ENCODE measurements at regions not wholly inside any gene's neighbourhood (a gene's known extent, or its start where the extent isn't known, plus 50 kb on each side); places are given as distances from the start of the nearest gene placed in this dataset.

DNA sequence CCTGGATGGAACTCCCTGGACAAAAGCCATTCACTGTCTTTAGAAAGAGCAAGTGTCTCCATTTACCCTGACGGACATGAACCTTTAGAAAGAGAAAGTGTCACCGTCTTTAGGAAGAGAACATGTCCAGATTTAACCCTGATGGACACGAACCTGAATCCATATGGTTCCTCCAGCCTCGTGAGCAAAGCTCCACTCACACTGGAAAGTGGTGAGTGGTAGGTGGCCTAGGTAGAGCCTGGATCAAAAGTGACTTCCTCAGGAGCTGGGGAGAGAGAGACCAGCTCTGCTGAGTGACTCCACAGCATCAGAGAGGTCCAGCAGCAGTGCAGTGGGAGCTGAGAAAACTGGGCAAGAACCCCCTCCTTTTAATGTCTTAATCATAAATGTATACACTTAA, 59.8 kb upstream of the IRS2 start:
- DNase-seq, result no peak

DNA sequence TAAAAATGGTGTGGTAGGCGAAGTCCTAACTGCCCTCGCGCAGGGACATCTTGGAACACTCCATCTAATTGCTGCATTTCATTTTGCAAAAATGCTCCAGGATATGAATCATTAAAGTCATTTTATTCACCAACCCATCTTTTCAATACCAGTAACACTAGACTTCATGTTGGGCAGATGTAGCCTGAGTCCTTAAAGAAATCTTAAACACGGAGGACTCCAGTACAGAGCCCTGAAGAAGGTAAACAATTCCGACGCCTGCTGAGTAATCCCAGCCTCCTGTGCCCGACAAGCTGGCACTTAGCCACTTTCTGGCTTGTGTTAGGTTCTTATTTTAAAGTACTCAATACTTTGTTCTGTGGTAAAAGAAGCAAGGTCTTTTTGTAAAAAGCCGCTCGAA, 58.0 kb upstream of the IRS2 start:
- no peak for DNase-seq

GRCh38 chr13:109843695-109844094, 57.3 kb upstream of the IRS2 start:
- DNase-seq, result no peak

GRCh38 chr13:109842212-109842920, 56.0 kb upstream of the IRS2 start:
- no peak for DNase-seq

DNA sequence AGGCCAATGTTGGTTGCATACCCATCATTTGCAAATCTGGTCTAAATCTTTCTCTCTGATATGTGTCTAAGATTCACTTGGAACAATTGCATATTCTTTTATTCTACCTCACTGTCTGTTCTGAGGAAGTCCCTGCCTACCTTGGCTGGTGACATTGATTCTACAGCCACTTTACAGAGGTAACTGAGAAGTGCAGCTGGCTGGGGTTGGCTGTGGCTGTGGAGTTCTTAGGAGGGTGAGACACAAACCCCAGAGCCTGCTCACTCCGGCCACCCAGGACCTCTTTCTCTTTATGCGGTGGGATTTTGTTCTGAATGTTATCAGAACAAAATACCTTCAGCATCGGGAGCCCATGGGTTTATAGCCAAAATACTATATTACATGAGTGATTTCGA, 54.5 kb upstream of the IRS2 start:
- DNase-seq, result no peak

- no peak for DNase-seq
These were observed 54.0 kb upstream of the IRS2 start for GRCh38 chr13:109840201-109840892.

DNA sequence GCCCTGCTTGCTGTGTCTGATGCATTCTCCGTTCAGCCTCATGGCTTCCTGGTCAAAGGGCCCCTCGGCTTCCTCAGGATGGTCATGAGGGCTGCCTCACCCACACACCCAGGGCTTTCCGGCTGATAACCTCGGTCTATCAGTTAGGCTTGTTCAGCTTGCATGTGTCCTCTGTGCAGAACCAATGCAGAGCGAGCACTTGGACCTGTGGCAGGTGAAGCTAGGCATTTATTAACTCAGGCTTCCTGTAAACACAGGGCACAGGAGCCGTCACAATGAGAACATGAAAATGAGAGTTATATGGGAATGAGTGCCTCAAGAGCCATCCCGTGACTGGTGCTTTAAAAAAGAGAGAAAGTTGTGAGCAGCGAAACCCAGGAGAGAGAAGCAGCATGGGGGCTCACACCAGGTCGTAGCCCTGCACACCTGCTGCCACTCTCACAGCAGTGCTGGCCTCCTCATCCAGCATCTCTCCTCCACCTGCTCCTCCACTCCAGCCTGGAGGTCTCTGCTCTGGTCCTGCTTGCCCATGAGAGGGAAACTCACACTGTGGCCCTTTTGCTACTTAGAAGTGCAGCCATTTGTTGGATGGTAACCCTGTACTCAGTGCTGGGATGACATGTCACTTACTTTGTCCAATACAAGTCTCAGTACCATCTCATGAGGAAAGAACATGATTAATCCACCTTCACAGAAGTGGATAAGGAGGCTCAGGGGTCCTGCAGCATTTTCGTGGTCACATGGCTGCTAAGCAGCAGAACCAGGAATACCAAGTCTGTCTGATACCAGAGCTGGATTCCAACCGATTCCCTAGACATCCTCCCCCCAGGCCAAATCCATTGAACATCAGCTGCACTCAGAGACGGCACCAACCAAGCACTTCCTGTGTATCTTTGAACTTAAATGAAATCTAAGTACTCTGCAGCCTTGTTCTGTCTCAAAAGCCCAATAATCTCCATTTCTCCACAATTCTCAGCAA, 50.5 kb upstream of the IRS2 start:
- no peak for DNase-seq
